Suppressor macrophage (primary cell): ENCODE measurements at regions not wholly inside any gene's neighbourhood (a gene's known extent, or its start where the extent isn't known, plus 50 kb on each side); places are given as distances from the start of the nearest gene placed in this dataset.

Experiments
- DNase-seq, 4 experiments: peaks; one replicate each; pipeline ENCODE4 v3.0.0-alpha.2; 2020 to 2022

GRCh38 chr3:82080792-82081191 lies 319.3 kb upstream of the GBE1 start:
- no peak for DNase-seq

DNA sequence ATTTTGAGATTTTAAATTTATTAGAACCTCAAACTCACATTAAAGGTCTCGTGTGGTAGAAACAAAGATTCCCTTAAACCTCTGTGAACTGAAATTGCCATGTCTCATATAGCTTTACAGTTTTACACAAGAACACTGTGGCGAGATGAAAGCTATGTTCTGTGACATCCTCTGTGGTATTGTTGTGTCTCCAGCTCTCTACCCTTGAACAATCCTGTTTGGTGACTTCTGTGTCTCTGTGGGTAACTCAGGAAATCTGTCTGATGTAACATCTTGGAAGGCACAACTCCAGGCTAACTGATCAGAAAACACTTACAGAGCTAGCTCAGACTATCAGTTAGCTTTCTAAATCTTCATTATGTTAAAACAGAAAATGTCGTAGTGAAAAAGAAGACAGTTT lies 318.8 kb upstream of the GBE1 start:
- DNase-seq = no peak

DNA sequence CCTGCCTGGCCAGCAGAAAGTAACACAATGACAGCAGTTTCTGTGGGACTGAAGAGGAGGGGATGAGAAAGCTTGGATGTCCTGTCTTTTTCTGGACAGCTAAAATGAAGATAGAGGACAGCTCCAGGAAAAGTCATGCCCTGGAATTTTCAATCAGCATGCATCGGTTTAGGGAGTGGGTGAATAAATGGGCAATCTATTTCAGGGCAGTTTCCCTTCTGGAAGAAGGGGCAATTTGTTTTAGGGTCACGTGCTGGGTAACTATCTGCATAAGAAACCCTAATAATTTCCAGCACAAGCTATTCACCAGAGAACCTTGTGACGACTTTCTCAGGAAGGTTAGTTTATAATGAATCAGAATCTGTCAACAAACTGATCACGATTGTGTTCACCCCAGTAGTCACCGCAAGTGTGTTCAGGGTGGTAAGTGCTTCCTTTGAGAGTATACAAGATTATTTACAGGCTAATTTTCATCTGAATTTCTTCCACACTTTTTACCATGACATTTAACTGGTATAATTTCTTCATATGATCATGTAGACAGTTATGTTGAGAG lies 318.0 kb upstream of the GBE1 start:
- DNase-seq = no peak

GRCh38 chr3:82078246-82078645 lies 316.8 kb upstream of the GBE1 start:
- no peak for DNase-seq

DNA sequence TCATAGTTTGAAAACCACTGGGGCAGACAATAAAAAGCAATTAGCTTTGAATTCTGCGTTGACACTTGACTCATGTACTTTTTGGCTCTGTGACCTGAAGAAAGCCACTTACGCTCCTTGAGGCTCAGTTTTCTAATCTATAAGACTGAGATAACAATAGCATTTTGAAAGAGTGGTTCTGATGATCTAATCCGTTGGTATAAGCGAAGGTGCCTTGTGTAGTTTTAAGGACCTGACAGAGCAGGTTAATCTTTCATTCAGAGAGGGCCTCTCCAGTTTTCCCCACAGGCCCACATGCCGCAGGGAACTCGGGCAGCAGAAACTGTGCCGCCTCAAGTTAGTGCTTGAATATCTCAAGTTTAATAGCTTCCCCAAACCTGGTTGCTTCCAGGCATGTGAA lies 306.0 kb upstream of the GBE1 start:
- DNase-seq = no peak

GRCh38 chr3:82058809-82059208 lies 297.4 kb upstream of the GBE1 start:
- DNase-seq = no peak

GRCh38 chr3:82055792-82056191 lies 294.3 kb upstream of the GBE1 start:
- no peak for DNase-seq

DNA sequence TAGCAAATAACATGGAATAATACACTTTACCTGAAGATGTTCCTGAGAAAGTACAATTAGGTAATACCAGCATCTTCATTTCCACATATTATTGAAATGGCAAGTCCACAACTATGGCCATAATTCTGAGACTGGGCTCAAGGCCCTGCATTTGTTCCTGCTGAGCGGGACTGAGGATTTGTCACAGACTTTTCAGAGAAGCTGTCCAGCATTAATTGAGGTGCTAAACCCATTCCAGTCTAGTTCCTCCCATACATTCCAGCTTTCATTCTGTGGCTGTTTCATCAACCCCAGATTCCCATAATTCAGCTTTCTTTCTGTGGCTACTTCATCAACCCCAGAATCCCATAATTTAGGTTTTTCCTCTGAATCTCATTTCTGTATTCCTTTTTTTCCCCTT lies 293.4 kb upstream of the GBE1 start:
- DNase-seq = no peak

- no peak for DNase-seq
Measured at GRCh38 chr3:82053236-82053635, 291.8 kb upstream of the GBE1 start.

- no peak for DNase-seq
Measured at GRCh38 chr3:82050382-82050781, 288.9 kb upstream of the GBE1 start.

DNA sequence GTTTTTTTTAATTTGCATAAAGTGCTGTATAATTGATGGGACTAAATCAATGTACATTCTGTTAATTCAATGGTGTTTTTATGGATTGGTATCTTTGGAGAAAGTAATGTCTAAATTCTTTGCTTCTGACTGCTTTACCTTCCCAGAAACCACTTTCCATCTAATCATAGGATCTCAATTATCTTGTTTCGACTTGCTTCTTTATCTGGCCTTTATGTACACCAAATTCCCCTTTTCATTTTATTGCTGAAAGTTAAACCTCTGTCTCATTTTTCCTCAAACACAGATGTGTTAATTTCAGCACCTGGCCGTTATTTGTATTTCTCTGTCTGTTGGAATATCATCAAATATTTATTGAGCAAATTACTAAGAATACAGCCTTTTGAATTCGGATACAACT lies 287.3 kb upstream of the GBE1 start:
- DNase-seq = no peak

DNA sequence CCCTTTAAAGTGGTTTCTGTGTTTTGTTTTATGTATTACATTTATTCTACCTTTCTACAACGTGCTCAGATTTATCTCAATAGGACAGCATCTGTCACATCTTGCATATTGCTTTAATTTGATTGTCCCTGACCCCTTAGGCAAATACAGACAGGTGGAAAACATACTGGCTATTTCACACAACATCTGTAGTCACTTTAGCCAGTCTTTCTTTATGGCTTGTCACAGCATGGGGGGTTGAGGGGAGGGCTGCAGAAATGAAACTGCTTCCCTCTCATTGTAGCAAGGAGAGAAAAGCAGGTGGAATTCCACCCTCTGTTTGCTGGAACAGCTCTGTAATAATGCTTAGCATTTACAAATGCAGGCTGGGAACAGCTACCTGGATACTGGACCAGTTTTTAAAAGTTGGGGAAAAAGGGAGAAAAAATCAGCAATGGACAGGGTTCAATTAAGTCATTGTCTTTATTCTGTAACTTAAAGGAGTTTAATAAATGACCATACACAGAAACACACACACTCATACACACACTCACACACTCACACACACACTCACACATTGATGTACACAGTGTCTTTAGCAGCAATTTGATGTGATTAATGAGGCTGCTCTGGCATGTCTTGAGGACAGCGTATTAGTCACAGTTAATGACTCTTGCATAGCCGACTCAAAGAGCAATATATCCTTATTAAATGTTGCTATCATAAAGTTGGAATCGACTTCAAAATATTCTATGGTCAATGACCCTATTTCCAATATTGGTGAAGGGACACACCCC lies 283.7 kb upstream of the GBE1 start:
- DNase-seq = no peak

DNA sequence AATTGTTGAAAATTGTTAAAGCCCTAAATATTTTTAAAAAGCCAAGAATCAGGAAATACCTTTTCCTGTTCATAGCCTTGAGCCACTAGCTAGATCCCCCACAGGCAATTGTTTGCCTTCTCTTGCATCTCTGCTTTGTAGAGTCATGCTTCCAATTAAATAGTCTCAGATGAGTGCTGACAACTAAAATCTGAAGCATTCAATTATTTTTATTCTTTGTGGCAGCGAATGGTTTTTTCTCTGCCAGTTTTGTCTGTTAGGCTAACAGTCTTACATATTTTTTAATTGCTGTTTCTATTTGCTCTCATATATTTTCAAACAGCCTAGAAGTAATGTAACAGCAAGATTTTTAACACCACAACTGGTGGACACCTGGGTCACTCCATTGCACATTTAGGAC lies 277.1 kb upstream of the GBE1 start:
- no peak for DNase-seq

DNA sequence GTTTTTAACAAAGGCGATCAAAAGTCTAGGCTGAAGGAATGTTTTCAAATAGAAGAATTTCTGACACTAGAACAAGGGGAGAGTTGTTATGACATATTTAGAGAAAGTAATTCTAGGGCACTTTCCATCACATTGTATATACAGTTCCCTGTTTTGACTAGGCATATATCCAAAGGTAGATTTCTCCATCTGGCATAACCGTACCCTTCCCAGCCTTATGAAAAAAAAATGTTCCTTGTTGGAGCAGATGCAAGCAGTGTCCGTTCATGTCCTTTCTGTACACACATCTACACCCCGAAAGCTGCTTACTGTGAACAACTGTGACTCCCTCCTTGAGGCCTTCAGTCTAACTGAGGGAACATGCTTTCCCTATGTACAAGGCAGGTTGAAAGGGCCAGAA lies 271.7 kb upstream of the GBE1 start:
- no peak for DNase-seq

DNA sequence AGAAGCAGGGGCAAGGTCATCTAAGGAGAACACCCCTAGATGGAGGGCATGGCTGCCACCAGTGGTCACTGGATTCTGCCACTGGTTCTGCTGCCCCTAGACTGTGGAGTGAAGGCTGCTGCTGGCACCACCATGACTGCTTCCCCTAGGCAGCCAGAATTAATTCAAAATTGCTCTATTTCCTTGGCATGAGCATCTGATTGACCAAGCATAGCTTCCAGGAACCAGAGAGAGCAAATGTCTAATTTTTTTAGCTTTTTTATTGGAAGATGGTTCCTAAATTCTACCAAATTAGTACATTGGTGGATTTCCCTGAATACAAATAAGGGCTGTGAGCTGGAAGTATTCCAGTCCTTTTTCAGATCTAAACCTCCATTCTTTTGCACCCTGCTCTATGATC lies 270.2 kb upstream of the GBE1 start:
- DNase-seq = no peak

- no peak for DNase-seq
Measured at GRCh38 chr3:82030916-82031315, 269.5 kb upstream of the GBE1 start.

DNA sequence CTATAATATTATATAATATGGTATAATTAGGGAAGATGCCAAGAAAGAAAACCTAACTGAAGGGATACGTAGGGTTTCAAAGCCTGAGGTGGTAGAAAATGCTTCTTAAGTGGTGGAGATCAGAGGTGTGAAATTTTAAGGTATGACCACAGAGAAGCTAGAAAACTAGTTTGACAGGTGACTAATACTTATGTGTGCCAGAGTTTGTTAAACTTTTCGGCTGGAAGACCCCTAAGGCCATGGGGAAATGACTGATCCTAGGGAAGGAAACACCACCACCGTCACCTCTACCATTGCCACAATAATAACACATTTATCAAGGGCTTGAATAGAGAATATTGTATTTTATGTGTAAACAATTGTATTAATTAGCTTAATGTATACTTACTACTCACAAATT lies 261.4 kb upstream of the GBE1 start:
- no peak for DNase-seq

DNA sequence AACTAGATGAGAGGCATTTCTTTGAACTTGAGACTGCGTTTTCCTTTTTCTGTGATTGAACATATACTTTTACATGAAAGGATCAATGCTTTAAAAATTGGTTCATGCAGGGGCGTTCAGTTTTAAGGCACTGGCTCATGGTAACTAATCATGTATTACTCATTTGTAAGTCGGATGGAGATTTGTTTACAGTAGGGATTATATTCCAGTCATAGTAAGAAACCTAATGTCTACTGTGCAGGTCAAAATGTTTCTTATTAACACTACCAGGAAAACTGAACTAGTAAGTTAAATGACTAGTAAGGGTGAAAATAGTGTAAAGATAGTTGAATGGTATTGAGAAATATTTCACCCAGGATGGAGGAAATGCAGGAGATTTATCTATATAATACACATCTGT lies 258.8 kb upstream of the GBE1 start:
- no peak for DNase-seq

DNA sequence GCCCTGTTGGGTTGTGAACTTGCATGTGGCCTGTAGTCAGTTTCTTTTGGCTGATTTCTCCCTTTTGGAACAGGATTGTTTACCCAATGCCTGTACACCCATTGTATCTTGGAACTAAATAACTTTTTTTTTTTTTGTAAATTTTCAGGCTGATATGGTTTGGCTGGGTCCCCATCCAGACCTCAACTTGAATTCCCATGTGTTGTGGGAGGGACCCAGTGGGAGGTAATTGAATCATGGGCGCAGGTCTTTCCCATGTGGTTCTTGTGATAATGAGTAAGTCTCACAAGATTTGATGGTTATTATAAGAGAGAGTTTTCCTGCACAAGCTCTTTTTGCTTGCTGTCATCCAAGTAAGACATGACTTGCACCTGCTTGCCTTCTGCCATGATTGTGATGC lies 253.8 kb upstream of the GBE1 start:
- DNase-seq = no peak

GRCh38 chr3:82012775-82013174 lies 251.3 kb upstream of the GBE1 start:
- DNase-seq = peak in 1 of 4 experiments; percentile 18

DNA sequence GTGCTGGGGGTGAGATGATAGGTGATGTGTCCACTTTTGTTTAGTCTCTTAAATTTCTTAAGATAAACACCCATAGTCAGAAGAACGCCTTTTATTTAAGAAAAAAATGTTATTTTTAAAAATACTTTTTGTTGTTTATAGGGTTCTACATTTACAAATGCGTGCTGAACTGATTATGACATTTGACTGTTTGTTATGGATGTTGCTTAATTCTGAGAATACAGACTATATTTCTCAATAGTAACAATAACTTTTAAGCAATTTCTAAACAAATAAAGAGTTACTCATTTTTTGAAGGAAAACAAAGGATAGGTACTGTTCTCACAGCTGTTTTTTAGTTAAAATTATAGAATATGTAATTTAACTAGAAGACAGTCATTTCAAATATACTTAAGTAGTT lies 249.9 kb upstream of the GBE1 start:
- no peak for DNase-seq

DNA sequence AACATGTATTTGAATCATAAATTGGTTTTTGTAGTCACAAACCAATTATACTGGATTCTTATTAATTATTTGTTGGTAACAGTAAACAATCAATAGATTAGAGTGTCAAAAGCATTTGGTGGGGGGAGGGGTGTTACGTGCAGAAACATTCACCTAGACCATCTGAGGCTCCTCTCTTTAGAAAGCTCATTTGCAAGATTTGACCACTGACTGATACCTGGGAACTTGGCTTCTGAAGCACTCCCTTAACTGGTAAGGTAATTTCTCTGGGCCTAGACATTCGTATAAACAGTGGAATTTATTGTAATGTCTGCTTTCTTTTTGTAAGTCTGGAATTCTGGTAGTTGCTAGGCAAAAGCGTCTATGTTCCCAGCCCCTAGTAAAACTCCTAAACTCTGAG lies 243.8 kb upstream of the GBE1 start:
- DNase-seq = no peak

DNA sequence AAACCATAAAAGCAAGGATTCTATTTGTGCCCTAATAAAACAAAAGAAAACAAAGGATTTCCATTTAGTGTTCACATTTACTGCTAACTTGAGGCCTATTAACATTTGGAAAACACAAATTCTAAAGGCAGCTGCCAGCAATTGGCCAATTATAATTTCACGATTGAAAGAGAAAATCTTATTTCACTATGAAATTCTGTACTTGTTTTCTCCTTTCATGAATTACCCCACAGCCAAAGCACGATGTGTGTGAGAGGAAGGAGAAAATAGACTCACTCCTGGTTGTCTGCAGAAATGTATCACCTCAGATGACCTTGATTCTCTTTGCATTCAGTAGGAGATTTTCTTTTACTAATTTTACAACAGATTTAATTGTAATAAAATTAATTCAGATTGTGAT lies 242.8 kb upstream of the GBE1 start:
- DNase-seq = no peak

DNA sequence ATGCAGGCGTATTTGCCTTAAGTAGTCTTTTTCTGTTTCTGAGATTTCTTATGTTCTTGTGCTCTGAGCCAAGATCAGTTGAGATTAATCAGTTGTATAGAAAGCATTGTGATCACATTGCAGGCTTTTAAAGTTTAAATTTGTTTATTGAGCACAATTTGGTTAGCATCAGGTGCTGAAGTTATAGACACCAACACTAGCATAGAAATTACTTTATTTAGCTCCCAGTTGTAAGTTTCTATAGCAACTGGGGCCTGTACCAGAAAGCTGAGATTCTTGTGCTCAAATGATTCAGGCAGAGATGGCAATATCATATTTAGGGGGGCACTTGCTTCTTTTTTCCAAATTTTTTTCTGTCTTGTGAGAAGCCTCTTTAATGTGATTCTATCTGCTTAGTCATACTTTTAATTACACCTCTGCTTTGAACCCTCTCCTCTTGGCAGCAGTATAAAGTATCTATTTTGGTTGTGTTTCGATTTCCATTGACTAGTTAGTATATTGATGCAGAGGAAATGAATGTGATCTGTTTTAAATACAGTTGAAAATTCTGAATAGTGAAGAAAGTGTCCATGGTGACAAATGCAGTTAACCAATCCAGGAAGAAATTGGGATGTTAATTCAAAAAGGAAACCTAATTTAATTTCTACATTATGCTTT lies 241.7 kb upstream of the GBE1 start:
- no peak for DNase-seq
